OCI-LY3 (cell line): ENCODE measurements at regions not wholly inside any gene's neighbourhood (a gene's known extent, or its start where the extent isn't known, plus 50 kb on each side); places are given as distances from the start of the nearest gene placed in this dataset.

Experiments
- H2AFZ ChIP-seq: fragments of 200-600, 300-600 bp; shearing (Covaris generic); 2 replicates; pipeline ENCODE4 v1.6.0; 2014; ENCODE audit warnings: antibody characterized with exemption, low read depth, low read length
- H3K27ac ChIP-seq: fragments of 200-600, 300-600 bp; sonication (generic); 2 replicates; pipeline ENCODE4 v1.5.1; 2014; ENCODE audit warnings: mild to moderate bottlenecking, low read length, moderate library complexity, mixed read lengths
- H3K27me3 ChIP-seq: fragments of 200-600, 300-600 bp; sonication (generic); 2 replicates; pipeline ENCODE4 v1.6.1; 2014; ENCODE audit warnings: low read depth, low read length, mixed read lengths
- H3K36me3 ChIP-seq: fragments of 200-600, 300-600 bp; sonication (generic); replicated peaks from 2 replicates; pipeline ENCODE3; 2014; ENCODE audit warnings: low read depth, low read length, mixed read lengths
- H3K4me1 ChIP-seq: fragments of 300-600, 200-600 bp; sonication (generic); 2 replicates; pipeline ENCODE4 v1.6.1; 2014; ENCODE audit warnings: low read length, mixed read lengths
- H3K4me2 ChIP-seq: fragments of 200-600, 300-600 bp; sonication (generic); 2 replicates; pipeline ENCODE4 v1.6.1; 2014; ENCODE audit warnings: low read length, mixed read lengths
- H3K4me3 ChIP-seq: fragments of 300-600, 200-600 bp; sonication (generic); 2 replicates; pipeline ENCODE4 v1.5.1; 2014; ENCODE audit warnings: antibody characterized with exemption, mild to moderate bottlenecking, low read length, moderate library complexity
- H3K79me2 ChIP-seq: fragments of 300-600, 200-600 bp; shearing (Covaris generic); 2 replicates; pipeline ENCODE4 v1.6.1; 2014; ENCODE audit warnings: mild to moderate bottlenecking, low read length, mixed read lengths
- H3K9ac ChIP-seq: fragments of 300-600, 200-600 bp; shearing (Covaris generic); 2 replicates; pipeline ENCODE4 v1.6.0; 2014; ENCODE audit warnings: mild to moderate bottlenecking, low read length, moderate library complexity
- H3K9me3 ChIP-seq: fragments of 200-600, 300-600 bp; shearing (Covaris generic); 2 replicates; pipeline ENCODE4 v1.6.1; 2014; ENCODE audit warnings: low read length, mixed read lengths; ENCODE audit not compliant: insufficient read depth
- H4K20me1 ChIP-seq: fragments of 200-600, 300-600 bp; sonication (generic); 2 replicates; pipeline ENCODE4 v1.6.1; 2016; ENCODE audit warnings: low read length, mixed read lengths; ENCODE audit not compliant: insufficient read depth
- CTCF ChIP-seq: fragments of 200-600, 300-600 bp; sonication (generic); IDR thresholded peaks from 2 replicates; pipeline ENCODE4 v1.5.1; 2014; ENCODE audit warnings: antibody characterized with exemption, low read length, low read depth
- EZH2phosphoT487 ChIP-seq: fragments of 200-600 bp; shearing (Covaris generic); IDR thresholded peaks from 2 replicates; pipeline ENCODE4 v1.6.1; 2018; ENCODE audit warnings: antibody characterized with exemption, mixed run types, low read depth

- Histone ChIP-seq H3K4me1 (no peaks in the 10 kb centered on the region), H3K9ac (no peak overlapping the region), H3K4me3 (no peak overlapping the region), H3K79me2 (no peaks in the 10 kb centered on the region), H3K36me3 (no peaks in the 10 kb centered on the region), H3K27me3 (no peaks in the 10 kb centered on the region), H2AFZ (no peak overlapping the region), H4K20me1 (no peaks in the 10 kb centered on the region), H3K9me3 (no peaks in the 10 kb centered on the region), H3K27ac (no peak overlapping the region), H3K4me2 (no peak overlapping the region)
- TF ChIP-seq EZH2phosphoT487 (no peak), CTCF (no peak)
These were observed 221.6 kb downstream of the C12orf75 start for GRCh38 chr12:105552056-105552455.

GRCh38 chr12:105554223-105554678 is 223.8 kb downstream of the C12orf75 start:
- Histone ChIP-seq H4K20me1 (no peaks in the 10 kb centered on the region), H3K36me3 (no peaks in the 10 kb centered on the region), H3K79me2 (no peaks in the 10 kb centered on the region), H3K9me3 (no peaks in the 10 kb centered on the region), H2AFZ (no peak overlapping the region), H3K27me3 (no peaks in the 10 kb centered on the region), H3K4me1 (no peaks in the 10 kb centered on the region), H3K4me2 (no peak overlapping the region), H3K4me3 (no peak overlapping the region), H3K9ac (no peak overlapping the region), H3K27ac (no peak overlapping the region)
- no peak for TF ChIP-seq CTCF
- TF ChIP-seq EZH2phosphoT487 = no peak

- no peaks in the 10 kb centered on the region for H3K36me3 ChIP-seq
- no peak overlapping the region for H3K4me3 ChIP-seq
- H2AFZ ChIP-seq = no peak overlapping the region
- no peaks in the 10 kb centered on the region for H3K4me1 ChIP-seq
- H3K9ac ChIP-seq = no peak overlapping the region
- no peaks in the 10 kb centered on the region for H4K20me1 ChIP-seq
- no peaks in the 10 kb centered on the region for H3K79me2 ChIP-seq
- no peaks in the 10 kb centered on the region for H3K27me3 ChIP-seq
- H3K27ac ChIP-seq = no peak overlapping the region
- no peak overlapping the region for H3K4me2 ChIP-seq
- no peaks in the 10 kb centered on the region for H3K9me3 ChIP-seq
- TF ChIP-seq CTCF (no peak), EZH2phosphoT487 (no peak)
These were observed 224.4 kb downstream of the C12orf75 start for GRCh38 chr12:105554856-105555255.

- Histone ChIP-seq H3K79me2 (no peaks in the 10 kb centered on the region), H3K9ac (no peak overlapping the region), H3K4me3 (no peak overlapping the region), H3K27me3 (0 out of 2 replicates have a peak, but pooled peaks cover 1% of the 10 kb centered on the region), H3K4me1 (no peaks in the 10 kb centered on the region), H4K20me1 (no peaks in the 10 kb centered on the region), H2AFZ (no peak overlapping the region), H3K36me3 (no peaks in the 10 kb centered on the region), H3K4me2 (no peak overlapping the region), H3K27ac (no peak overlapping the region), H3K9me3 (no peaks in the 10 kb centered on the region)
- TF ChIP-seq EZH2phosphoT487 (no peak), CTCF (no peak)
These were observed 225.2 kb downstream of the C12orf75 start for GRCh38 chr12:105555556-105556295.
